ENCODE measurements at regions not wholly inside any gene's neighbourhood (a gene's known extent, or its start where the extent isn't known, plus 50 kb on each side); places are given as distances from the start of the nearest gene placed in this dataset.
"Not testable (repeated sequence)": the region's sequence is repeated elsewhere in the genome, so short reads cannot be mapped to it uniquely, and the experiment has no call there.

- DNase-seq, result no peak
- Histone ChIP-seq H3K27ac (no peak overlapping the region), H3K4me1 (no peaks in the 10 kb centered on the region), H3K4me3 (no peak overlapping the region), H3K36me3 (no peaks in the 10 kb centered on the region), H3K27me3 (no peaks in the 10 kb centered on the region), H3K9me3 (peaks cover 0 to 5% (median 0%) of the 10 kb centered on the region in 4 donors)
- intact Hi-C loops (cut with DNase I; ENCODE audit: low total_unique reads), result no loop called here
- TF ChIP-seq POLR2A (IDR thresholded peaks at IDR 0.05), result no peak
- TF ChIP-seq CTCF (IDR thresholded peaks at IDR 0.05), result no peak
- no peak for TF ChIP-seq POLR2AphosphoS5 (IDR thresholded peaks at IDR 0.05)
- no peak for TF ChIP-seq EP300 (IDR thresholded peaks at IDR 0.05)
- WGBS, 5 donors, result 52 to 63% (median 57%) methylated on average over 1 of the region's 1 CpG
These were observed 625.3 kb upstream of the PRR20A start for GRCh38 chr13:56515441-56515840.

GRCh38 chr13:56528040-56528790 lies 612.5 kb upstream of the PRR20A start:
- H3K36me3 ChIP-seq, result no peaks in the 10 kb centered on the region
- TF ChIP-seq CTCF (IDR thresholded peaks at IDR 0.05) (no peak), POLR2AphosphoS5 (IDR thresholded peaks at IDR 0.05) (no peak), POLR2A (IDR thresholded peaks at IDR 0.05) (no peak), EP300 (IDR thresholded peaks at IDR 0.05) (no peak)
- 8 to 19% (median 13%) methylated on average over 1 of the region's 1 CpG for WGBS, 5 donors
- no peak overlapping the region for H3K27ac ChIP-seq
- H3K27me3 ChIP-seq, result no peaks in the 10 kb centered on the region
- H3K4me1 ChIP-seq, result no peaks in the 10 kb centered on the region
- peaks cover 0 to 6% (median 4%) of the 10 kb centered on the region in 4 donors for H3K9me3 ChIP-seq
- H3K4me3 ChIP-seq, result no peak overlapping the region
- intact Hi-C loops (cut with DNase I; ENCODE audit: low total_unique reads), result no loop called here
- no peak for DNase-seq

- TF ChIP-seq EP300 (IDR thresholded peaks at IDR 0.05) (no peak), POLR2A (IDR thresholded peaks at IDR 0.05) (no peak), CTCF (IDR thresholded peaks at IDR 0.05) (no peak), POLR2AphosphoS5 (IDR thresholded peaks at IDR 0.05) (no peak)
- Histone ChIP-seq H3K27me3 (no peaks in the 10 kb centered on the region), H3K27ac (no peak overlapping the region), H3K9me3 (no peaks in the 10 kb centered on the region), H3K4me3 (no peak overlapping the region), H3K4me1 (no peaks in the 10 kb centered on the region), H3K36me3 (no peaks in the 10 kb centered on the region)
- no peak for DNase-seq
- WGBS, 5 donors, result 80 to 94% (median 84%) methylated on average over 1 of the region's 1 CpG
- intact Hi-C loops (cut with DNase I; ENCODE audit: low total_unique reads), result no loop called here
These were observed 610.6 kb upstream of the PRR20A start for GRCh38 chr13:56530096-56530495.

- DNase-seq; H3K27ac ChIP-seq; H3K4me1 ChIP-seq; H3K27me3 ChIP-seq; H3K9me3 ChIP-seq; H3K36me3 ChIP-seq; H3K4me3 ChIP-seq; intact Hi-C loops (cut with DNase I; ENCODE audit: low total_unique reads): not testable (repeated sequence)
- 94 to 97% (median 95%) methylated on average over 11 of the region's 11 CpGs for WGBS, 5 donors
These were observed 592.8 kb upstream of the PRR20A start for GRCh38 chr13:56547921-56548320.

- no peak overlapping the region for H3K4me3 ChIP-seq
- intact Hi-C loops (cut with DNase I; ENCODE audit: low total_unique reads), result no loop called here
- DNase-seq, result no peak
- H3K9me3 ChIP-seq, result peaks cover 0 to 10% (median 2%) of the 10 kb centered on the region in 4 donors
- H3K27me3 ChIP-seq, result no peaks in the 10 kb centered on the region
- H3K4me1 ChIP-seq, result no peaks in the 10 kb centered on the region
- TF ChIP-seq EP300 (IDR thresholded peaks at IDR 0.05) (no peak), POLR2AphosphoS5 (IDR thresholded peaks at IDR 0.05) (no peak), POLR2A (IDR thresholded peaks at IDR 0.05) (no peak), CTCF (IDR thresholded peaks at IDR 0.05) (no peak)
- no peaks in the 10 kb centered on the region for H3K36me3 ChIP-seq
- H3K27ac ChIP-seq, result no peak overlapping the region
- 61 to 78% (median 69%) methylated on average over 4 of the region's 4 CpGs for WGBS, 5 donors
These were observed 581.9 kb upstream of the PRR20A start for GRCh38 chr13:56558698-56559320.

Measured in stomach (tissue), 8 donors.